SH-SY5Y (cell line): ENCODE measurements at regions not wholly inside any gene's neighbourhood (a gene's known extent, or its start where the extent isn't known, plus 50 kb on each side); places are given as distances from the start of the nearest gene placed in this dataset.

Source experiments
- GATA2 ChIP-seq: IDR thresholded peaks from 2 replicates; pipeline ENCODE4 v1.6.1; 2011; ENCODE audit warnings: mild to moderate bottlenecking, low read depth, low read length
- GATA3 ChIP-seq: IDR thresholded peaks from 2 replicates; pipeline ENCODE4 v1.6.1; 2011; ENCODE audit warnings: low read depth, mild to moderate bottlenecking, low read length, moderate library complexity

GRCh38 chr16:54847207-54847606 is 83.5 kb upstream of the IRX5 start:
- TF ChIP-seq GATA2 (no peak), GATA3 (no peak)
